HCT116 (cell line): ENCODE measurements at regions not wholly inside any gene's neighbourhood (a gene's known extent, or its start where the extent isn't known, plus 50 kb on each side); places are given as distances from the start of the nearest gene placed in this dataset.

Source experiments
- ATAC-seq: fragments of 200-7000 bp; cut with Tn5 transposase; 2 replicates; pipeline ENCODE4 v1.9.1; 2020; ENCODE audit warnings: mild to moderate bottlenecking, moderate library complexity
- BruUV-seq: library from RNA; stranded (reverse); fragments of 400-500 nt; replicated peaks from 2 replicates; lab custom pipeline; 2021; lab: Mats Ljungman, UMichigan
- CTCF ChIA-PET: fragments of 300-600 bp; sonication (Branson Sonifier 250); formaldehyde crosslinking; loops from one replicate; lab custom pipeline; 2021; ENCODE audit warnings: antibody characterized with exemption; lab: Charles Lee
- POLR2A ChIA-PET: fragments of 300-600, 350-600 bp; sonication (Branson Sonifier 250); formaldehyde crosslinking; loops from one replicate; lab custom pipeline; 2021; ENCODE audit warnings: antibody characterized with exemption; lab: Charles Lee
- RAD21 ChIA-PET, 2 experiments: fragments of 300-600 bp; sonication (Branson Sonifier 250); formaldehyde crosslinking; loops; one replicate each; lab custom pipeline; 2023; ENCODE audit warnings: low total read pairs in 2 of 2; ENCODE audit not compliant: uncharacterized antibody in 2 of 2, unreplicated experiment in 2 of 2, low non-redundant PET in 1 of 2; lab: Charles Lee
- DNase-seq: peaks from one replicate; pipeline ENCODE4 v3.0.0-alpha.2; 2010; ENCODE audit warnings: low read depth, low spot score
- H2AFZ ChIP-seq: fragments of 200-600 bp; shearing (Covaris generic), sonication (generic); 2 replicates; pipeline ENCODE4 v1.6.1; 2017; ENCODE audit warnings: low read depth, mixed run types, mixed read lengths, antibody characterized with exemption, low read length; ENCODE audit not compliant: poor library complexity, severe bottlenecking
- H3K27ac ChIP-seq: 2 replicates; pipeline ENCODE4 v1.5.1; 2012; ENCODE audit warnings: low read depth, low read length
- H3K27me3 ChIP-seq: fragments of 200-600 bp; sonication (generic); 2 replicates; pipeline ENCODE4 v1.6.1; 2016; ENCODE audit warnings: mixed run types, low read length, mixed read lengths; ENCODE audit not compliant: insufficient read depth
- H3K36me3 ChIP-seq, 2 experiments: fragments of 200-500 bp in 1 of 2; fragments of 200-600 bp in 1 of 2; sonication (Bioruptor generic) in 1 of 2; sonication (generic) in 1 of 2; 2 replicates each; pipeline versions ENCODE4 v1.5.1 to v1.6.1; 2014 to 2016; ENCODE audit warnings: low read length in 2 of 2, inconsistent platforms in 1 of 2, mixed read lengths in 1 of 2, mixed run types in 1 of 2; ENCODE audit not compliant: insufficient read depth in 2 of 2, control insufficient read depth in 1 of 2
- H3K4me1 ChIP-seq, 2 experiments: fragments of 200-600 bp in 1 of 2; sonication (generic) in 1 of 2; 2 replicates each; pipeline versions ENCODE4 v1.5.1 to v1.6.1; 2012 to 2017; ENCODE audit warnings: low read length in 2 of 2, inconsistent platforms in 1 of 2, mild to moderate bottlenecking in 1 of 2, mixed read lengths in 1 of 2, mixed run types in 1 of 2, moderate library complexity in 1 of 2; ENCODE audit not compliant: insufficient read depth in 2 of 2, control insufficient read depth in 1 of 2
- H3K4me2 ChIP-seq: fragments of 200-600 bp; sonication (generic); 2 replicates; pipeline ENCODE4 v1.6.1; 2017; ENCODE audit warnings: mixed run types, low read length, mixed read lengths
- H3K4me3 ChIP-seq, 2 experiments: fragments of 200-600 bp in 1 of 2; sonication (generic) in 1 of 2; replicated peaks in 1 of 2; 2 replicates each; pipeline ENCODE4 v1.5.1; 2011 to 2016; ENCODE audit warnings: low read length in 2 of 2, control low read depth in 1 of 2, low read depth in 1 of 2, mild to moderate bottlenecking in 1 of 2, mixed read lengths in 1 of 2, mixed run types in 1 of 2
- H3K79me2 ChIP-seq: fragments of 200-600 bp; sonication (generic); 2 replicates; pipeline ENCODE4 v1.6.1; 2017; ENCODE audit warnings: mild to moderate bottlenecking, mixed run types, low read length, moderate library complexity, mixed read lengths; ENCODE audit not compliant: insufficient read depth
- H3K9ac ChIP-seq: fragments of 200-600 bp; sonication (generic); 2 replicates; pipeline ENCODE4 v1.6.1; 2016; ENCODE audit warnings: low read length, mixed read lengths
- H3K9me2 ChIP-seq: fragments of 200-600 bp; sonication (generic), shearing (Covaris generic); 2 replicates; pipeline ENCODE4 v1.6.1; 2017; ENCODE audit warnings: mixed run types, mild to moderate bottlenecking, moderate library complexity; ENCODE audit not compliant: insufficient read depth
- H3K9me3 ChIP-seq, 2 experiments: fragments of 200-500 bp in 1 of 2; fragments of 200-600 bp in 1 of 2; sonication (Bioruptor generic) in 1 of 2; sonication (generic) in 1 of 2; 2 replicates each; pipeline ENCODE4 v1.6.1; 2014 to 2017; ENCODE audit warnings: low read length in 2 of 2, mixed read lengths in 2 of 2, inconsistent platforms in 1 of 2, low read depth in 1 of 2, mild to moderate bottlenecking in 1 of 2, mixed run types in 1 of 2, moderate library complexity in 1 of 2; ENCODE audit not compliant: control insufficient read depth in 1 of 2, insufficient read depth in 1 of 2
- H4K20me1 ChIP-seq: fragments of 200-600 bp; sonication (generic), shearing (Covaris generic); 2 replicates; pipeline ENCODE4 v1.6.1; 2017; ENCODE audit warnings: mixed run types, mild to moderate bottlenecking, moderate library complexity; ENCODE audit not compliant: insufficient read depth
- ATF3 ChIP-seq: IDR thresholded peaks from 2 replicates; pipeline ENCODE4 v1.6.1; 2012
- CTCF ChIP-seq, 3 experiments: fragments of 200-600 bp in 1 of 3; sonication (generic) in 1 of 3; IDR thresholded peaks in 2 of 3; conservative IDR thresholded peaks in 1 of 3; 2 replicates each; pipeline ENCODE4 v1.5.1; 2012 to 2017; ENCODE audit warnings: low read depth in 2 of 3, low read length in 2 of 3, antibody characterized with exemption in 1 of 3, borderline replicate concordance in 1 of 3, control low read depth in 1 of 3, mild to moderate bottlenecking in 1 of 3, mixed read lengths in 1 of 3, mixed run types in 1 of 3, moderate library complexity in 1 of 3; ENCODE audit not compliant: insufficient read depth in 1 of 3
- JUND ChIP-seq: IDR thresholded peaks from 2 replicates; pipeline ENCODE4 v1.6.1; 2012
- POLR2A ChIP-seq: IDR thresholded peaks from 2 replicates; pipeline ENCODE4 v1.7.0; 2011; ENCODE audit warnings: borderline replicate concordance; ENCODE audit not compliant: insufficient read depth, insufficient read length; ENCODE audit errors: extremely low read depth
- POLR2AphosphoS5 ChIP-seq: IDR thresholded peaks from 2 replicates; pipeline ENCODE4 v1.6.1; 2011; ENCODE audit warnings: mild to moderate bottlenecking, low read depth, low read length, moderate library complexity
- RAD21 ChIP-seq: IDR thresholded peaks from 2 replicates; pipeline ENCODE4 v1.6.1; 2012; ENCODE audit warnings: low read depth, mild to moderate bottlenecking
- SIN3A ChIP-seq: IDR thresholded peaks from 2 replicates; pipeline ENCODE4 v1.6.1; 2012; ENCODE audit warnings: low read depth
- SRF ChIP-seq: IDR thresholded peaks from 2 replicates; pipeline ENCODE4 v1.6.1; 2012; ENCODE audit warnings: low read depth
- YY1 ChIP-seq: IDR thresholded peaks from 2 replicates; pipeline ENCODE4 v1.6.1; 2011; ENCODE audit warnings: low read length, low read depth, moderate library complexity, mild to moderate bottlenecking; ENCODE audit not compliant: insufficient replicate concordance; ENCODE audit errors: extremely low read depth
- ZFX ChIP-seq: fragments of 450-650 bp; IDR thresholded peaks from 2 replicates; pipeline ENCODE4 v1.6.1; 2017
- ZNF274 ChIP-seq: fragments of 200-500 bp; sonication (Bioruptor generic); IDR thresholded peaks from 2 replicates; pipeline ENCODE4 v1.6.1; 2014; ENCODE audit warnings: mild to moderate bottlenecking, low read depth, low read length, inconsistent platforms
- intact Hi-C: fragments of 100-400 bp; cut with micrococcal nuclease; formaldehyde crosslinking; loops from 2 replicates; pipeline ENCODE4 v1.10.0; 2022
- TF ChIP-seq, protein P1 (sequence below): IDR thresholded peaks from 2 replicates; pipeline ENCODE4 v1.6.1; 2011; ENCODE audit warnings: mild to moderate bottlenecking, low read length, moderate library complexity; ENCODE audit not compliant: insufficient replicate concordance; ENCODE audit errors: extremely low read depth

- BruUV-seq = no TSS peak
- no peak for DNase-seq
- H3K4me1 ChIP-seq = no peaks in the 10 kb centered on the region
- no peak overlapping the region for H2AFZ ChIP-seq
- ATAC-seq = no peak
- no peaks in the 10 kb centered on the region for H3K9me2 ChIP-seq
- no peak overlapping the region for H3K4me2 ChIP-seq
- H3K27ac ChIP-seq = no peak overlapping the region
- H3K27me3 ChIP-seq = no peaks in the 10 kb centered on the region
- CTCF ChIA-PET = no interaction called here
- no peak overlapping the region for H3K4me3 ChIP-seq
- POLR2A ChIA-PET = no interaction called here
- H3K79me2 ChIP-seq = no peaks in the 10 kb centered on the region
- H4K20me1 ChIP-seq = no peaks in the 10 kb centered on the region
- intact Hi-C loops = no loop called here
- H3K36me3 ChIP-seq = no peaks in the 10 kb centered on the region
- no peaks in the 10 kb centered on the region for H3K9me3 ChIP-seq
- no peak overlapping the region for H3K9ac ChIP-seq
- TF ChIP-seq YY1 (no peak), SRF (no peak), POLR2AphosphoS5 (no peak), RAD21 (no peak), ZNF274 (no peak), ZFX (no peak), SIN3A (no peak), POLR2A (no peak), JUND (no peak), ATF3 (no peak), CTCF (IDR thresholded peaks at IDR 0.05 in 2 of 3, conservative IDR thresholded peaks at IDR 0.05 in 1 of 3; ENCODE audit: borderline replicate concordance in 1 of 3, insufficient read depth in 1 of 3, low read depth in 2 of 3, low read length in 2 of 3) (no peak)
- TF ChIP-seq, protein P1, sequence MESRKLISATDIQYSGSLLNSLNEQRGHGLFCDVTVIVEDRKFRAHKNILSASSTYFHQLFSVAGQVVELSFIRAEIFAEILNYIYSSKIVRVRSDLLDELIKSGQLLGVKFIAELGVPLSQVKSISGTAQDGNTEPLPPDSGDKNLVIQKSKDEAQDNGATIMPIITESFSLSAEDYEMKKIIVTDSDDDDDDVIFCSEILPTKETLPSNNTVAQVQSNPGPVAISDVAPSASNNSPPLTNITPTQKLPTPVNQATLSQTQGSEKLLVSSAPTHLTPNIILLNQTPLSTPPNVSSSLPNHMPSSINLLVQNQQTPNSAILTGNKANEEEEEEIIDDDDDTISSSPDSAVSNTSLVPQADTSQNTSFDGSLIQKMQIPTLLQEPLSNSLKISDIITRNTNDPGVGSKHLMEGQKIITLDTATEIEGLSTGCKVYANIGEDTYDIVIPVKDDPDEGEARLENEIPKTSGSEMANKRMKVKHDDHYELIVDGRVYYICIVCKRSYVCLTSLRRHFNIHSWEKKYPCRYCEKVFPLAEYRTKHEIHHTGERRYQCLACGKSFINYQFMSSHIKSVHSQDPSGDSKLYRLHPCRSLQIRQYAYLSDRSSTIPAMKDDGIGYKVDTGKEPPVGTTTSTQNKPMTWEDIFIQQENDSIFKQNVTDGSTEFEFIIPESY = no peak
- RAD21 ChIA-PET = no interaction called here
Measured at GRCh38 chrY:7744691-7745580, 833.4 kb upstream of the AMELY start.
